RWPE2 (cell line): ENCODE measurements at regions not wholly inside any gene's neighbourhood (a gene's known extent, or its start where the extent isn't known, plus 50 kb on each side); places are given as distances from the start of the nearest gene placed in this dataset.

Experiments used
- ATAC-seq: fragments of 200-7000 bp; cut with Tn5 transposase; 3 replicates; pipeline ENCODE4 v1.9.1; 2021; ENCODE audit warnings: low read depth
- DNase-seq: peaks from one replicate; pipeline ENCODE4 v3.0.0-alpha.2; 2020; ENCODE audit warnings: low spot score
- H3K27ac ChIP-seq: fragments of 450-650 bp; 2 replicates; pipeline ENCODE4 v1.5.1; 2017; ENCODE audit warnings: mild to moderate bottlenecking; ENCODE audit not compliant: poor library complexity, severe bottlenecking
- H3K27me3 ChIP-seq: fragments of 250-450 bp; sonication (Bioruptor Pico); 2 replicates; pipeline ENCODE4 v1.5.1; 2021; ENCODE audit warnings: mild to moderate bottlenecking, moderate library complexity; ENCODE audit not compliant: insufficient read depth, poor library complexity, severe bottlenecking
- H3K36me3 ChIP-seq: fragments of 250-450 bp; sonication (Bioruptor Pico); 2 replicates; pipeline ENCODE4 v1.5.1; 2020; ENCODE audit warnings: low read depth, mild to moderate bottlenecking, moderate library complexity
- H3K4me1 ChIP-seq: fragments of 250-450 bp; sonication (Bioruptor Pico); 2 replicates; pipeline ENCODE4 v1.5.1; 2021; ENCODE audit warnings: mild to moderate bottlenecking, moderate library complexity; ENCODE audit not compliant: insufficient read depth, poor library complexity, severe bottlenecking
- H3K4me3 ChIP-seq: fragments of 250-450 bp; sonication (Bioruptor Pico); 2 replicates; pipeline ENCODE4 v1.5.1; 2021; ENCODE audit warnings: mild to moderate bottlenecking, moderate library complexity; ENCODE audit not compliant: severe bottlenecking
- H3K9me3 ChIP-seq: fragments of 250-450 bp; sonication (Bioruptor Pico); 2 replicates; pipeline ENCODE4 v1.5.1; 2021; ENCODE audit warnings: mild to moderate bottlenecking, moderate library complexity; ENCODE audit not compliant: severe bottlenecking
- CTCF ChIP-seq: fragments of 450-650 bp; IDR thresholded peaks from one replicate; pipeline ENCODE4 v1.5.1; 2017; ENCODE audit warnings: mild to moderate bottlenecking, moderate library complexity; ENCODE audit not compliant: poor library complexity, severe bottlenecking

DNA sequence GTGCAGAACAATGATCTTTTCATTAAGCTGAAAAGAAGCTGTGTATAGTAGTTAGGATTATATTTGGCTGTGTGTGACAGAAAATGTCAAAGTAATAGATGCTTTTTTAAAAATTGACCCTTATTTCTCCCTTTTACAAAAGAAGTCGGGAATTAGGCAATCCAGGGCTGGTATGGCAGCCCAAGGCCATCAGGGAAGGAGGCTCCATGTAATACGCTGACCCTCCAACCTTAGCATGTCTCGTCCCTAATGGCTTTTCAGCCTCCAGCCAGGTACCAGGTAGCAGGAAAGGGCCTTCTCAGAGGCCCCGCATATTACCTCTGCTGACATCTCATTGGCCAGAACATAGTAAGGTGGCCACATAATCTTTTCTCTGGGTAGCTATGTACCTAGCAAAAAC is 79.7 kb downstream of the VCPKMT start:
- no peaks in the 10 kb centered on the region for H3K36me3 ChIP-seq
- no peak for DNase-seq
- peak overlapping the region; percentile 52 for H3K27ac ChIP-seq
- no peaks in the 10 kb centered on the region for H3K27me3 ChIP-seq
- ATAC-seq = no peak
- H3K9me3 ChIP-seq = no peaks in the 10 kb centered on the region
- no peak overlapping the region for H3K4me3 ChIP-seq
- peaks cover 49% of the 10 kb centered on the region for H3K4me1 ChIP-seq
- no peak for TF ChIP-seq CTCF

DNA sequence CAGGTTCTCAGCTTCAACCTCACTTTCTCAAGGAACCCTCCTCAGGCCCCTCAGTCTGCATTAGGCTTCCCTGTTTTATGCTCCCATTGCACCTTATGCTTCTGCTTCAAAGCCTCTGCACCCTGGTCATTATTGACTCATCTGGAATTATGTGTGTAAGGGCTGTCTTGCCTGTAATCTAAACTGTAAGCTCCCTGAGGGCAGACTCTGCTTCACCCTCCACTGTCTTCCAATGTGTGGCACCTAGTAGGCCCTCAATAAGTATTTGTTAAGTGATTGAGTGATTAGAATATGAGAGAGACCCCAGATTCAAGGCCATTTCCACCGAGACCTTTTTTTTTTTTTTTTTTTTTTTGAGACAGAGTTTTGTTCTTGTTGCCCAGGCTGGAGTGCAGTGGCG is 79.1 kb downstream of the VCPKMT start:
- peaks cover 49% of the 10 kb centered on the region for H3K4me1 ChIP-seq
- ATAC-seq (no peak), DNase-seq (no peak)
- TF ChIP-seq CTCF = no peak
- no peak overlapping the region for H3K27ac ChIP-seq
- H3K36me3 ChIP-seq = no peaks in the 10 kb centered on the region
- H3K27me3 ChIP-seq = no peaks in the 10 kb centered on the region
- H3K9me3 ChIP-seq = no peaks in the 10 kb centered on the region
- no peak overlapping the region for H3K4me3 ChIP-seq

DNA sequence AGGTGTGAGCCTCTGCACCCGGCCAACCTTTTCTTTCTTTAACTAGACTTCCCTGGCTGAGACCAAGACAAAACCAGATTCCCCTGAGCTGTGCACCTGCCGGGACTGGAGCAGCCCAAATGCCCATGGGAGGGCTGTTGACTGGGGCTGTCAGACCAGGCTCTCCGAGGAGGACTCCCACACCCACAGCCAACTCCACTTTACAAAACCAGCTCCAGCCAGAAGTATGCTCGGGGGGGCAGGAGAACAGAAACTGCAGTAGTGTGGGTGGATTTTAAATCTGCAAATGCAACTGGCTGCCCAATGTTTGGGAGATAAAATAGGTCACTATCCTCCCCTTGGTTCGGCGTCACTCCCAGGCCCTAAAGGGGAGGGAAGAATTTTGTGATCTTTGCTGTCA is 78.5 kb downstream of the VCPKMT start:
- ATAC-seq (no peak), DNase-seq (no peak)
- no peaks in the 10 kb centered on the region for H3K9me3 ChIP-seq
- peak overlapping the region; percentile 85 for H3K27ac ChIP-seq
- H3K27me3 ChIP-seq = no peaks in the 10 kb centered on the region
- no peak overlapping the region for H3K4me3 ChIP-seq
- H3K4me1 ChIP-seq = peaks cover 49% of the 10 kb centered on the region
- no peak for TF ChIP-seq CTCF
- H3K36me3 ChIP-seq = no peaks in the 10 kb centered on the region

GRCh38 chr14:50038398-50039119 is 77.8 kb downstream of the VCPKMT start:
- no peak for TF ChIP-seq CTCF
- H3K4me3 ChIP-seq = no peak overlapping the region
- ATAC-seq (peak; percentile 78), DNase-seq (no peak)
- H3K27me3 ChIP-seq = no peaks in the 10 kb centered on the region
- H3K9me3 ChIP-seq = no peaks in the 10 kb centered on the region
- H3K4me1 ChIP-seq = peaks cover 49% of the 10 kb centered on the region
- H3K36me3 ChIP-seq = no peaks in the 10 kb centered on the region
- H3K27ac ChIP-seq = peak overlapping the region; percentile 85

DNA sequence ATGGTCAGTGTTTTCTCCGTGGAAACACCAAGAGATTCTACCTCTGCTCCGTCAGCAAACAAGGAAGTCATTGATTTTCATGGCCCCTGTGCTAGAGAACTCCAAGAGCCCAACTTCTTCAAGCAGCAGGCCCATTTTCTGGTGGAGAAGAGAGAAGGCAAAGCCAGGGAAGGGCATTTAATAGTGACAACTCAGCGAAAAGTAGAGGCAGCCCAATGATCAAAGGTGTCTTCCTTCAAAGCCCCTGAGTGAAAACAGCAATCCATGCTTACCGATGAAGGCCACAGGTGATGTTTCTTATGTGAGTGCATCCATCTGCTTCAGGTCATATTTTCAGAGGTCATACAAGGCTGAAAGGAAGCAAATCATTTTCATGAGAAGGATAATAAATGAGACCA is 77.3 kb downstream of the VCPKMT start:
- ATAC-seq (no peak), DNase-seq (no peak)
- H3K4me1 ChIP-seq = peaks cover 49% of the 10 kb centered on the region
- no peaks in the 10 kb centered on the region for H3K27me3 ChIP-seq
- no peaks in the 10 kb centered on the region for H3K36me3 ChIP-seq
- peak overlapping the region; percentile 85 for H3K27ac ChIP-seq
- H3K4me3 ChIP-seq = no peak overlapping the region
- TF ChIP-seq CTCF = no peak
- H3K9me3 ChIP-seq = no peaks in the 10 kb centered on the region
